ENCODE measurements at regions not wholly inside any gene's neighbourhood (a gene's known extent, or its start where the extent isn't known, plus 50 kb on each side); places are given as distances from the start of the nearest gene placed in this dataset.

DNA sequence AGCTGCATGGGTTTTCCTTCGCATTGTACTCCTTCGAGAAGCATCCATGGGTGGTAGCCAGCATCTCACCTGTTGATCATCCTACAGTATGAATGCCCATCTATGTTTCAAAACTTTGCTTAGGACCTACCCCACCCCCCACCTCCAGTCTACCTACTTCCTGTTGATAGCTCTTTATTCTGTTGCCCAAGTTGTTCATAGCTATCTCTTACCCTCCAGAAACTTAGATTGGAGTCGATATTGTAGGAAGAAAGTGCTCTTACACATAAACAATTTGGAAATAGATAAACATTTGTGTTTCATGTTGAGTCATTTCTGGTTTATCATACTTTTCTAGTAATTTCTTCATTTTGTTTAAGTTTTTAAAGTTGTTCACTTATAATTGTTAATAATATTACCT lies 90.1 kb downstream of the FAS start:
- no peak for TF ChIP-seq SIN3A (IDR thresholded peaks at IDR 0.05; ENCODE audit: borderline replicate concordance, insufficient read depth, low read length)
- TF ChIP-seq, protein P1, sequence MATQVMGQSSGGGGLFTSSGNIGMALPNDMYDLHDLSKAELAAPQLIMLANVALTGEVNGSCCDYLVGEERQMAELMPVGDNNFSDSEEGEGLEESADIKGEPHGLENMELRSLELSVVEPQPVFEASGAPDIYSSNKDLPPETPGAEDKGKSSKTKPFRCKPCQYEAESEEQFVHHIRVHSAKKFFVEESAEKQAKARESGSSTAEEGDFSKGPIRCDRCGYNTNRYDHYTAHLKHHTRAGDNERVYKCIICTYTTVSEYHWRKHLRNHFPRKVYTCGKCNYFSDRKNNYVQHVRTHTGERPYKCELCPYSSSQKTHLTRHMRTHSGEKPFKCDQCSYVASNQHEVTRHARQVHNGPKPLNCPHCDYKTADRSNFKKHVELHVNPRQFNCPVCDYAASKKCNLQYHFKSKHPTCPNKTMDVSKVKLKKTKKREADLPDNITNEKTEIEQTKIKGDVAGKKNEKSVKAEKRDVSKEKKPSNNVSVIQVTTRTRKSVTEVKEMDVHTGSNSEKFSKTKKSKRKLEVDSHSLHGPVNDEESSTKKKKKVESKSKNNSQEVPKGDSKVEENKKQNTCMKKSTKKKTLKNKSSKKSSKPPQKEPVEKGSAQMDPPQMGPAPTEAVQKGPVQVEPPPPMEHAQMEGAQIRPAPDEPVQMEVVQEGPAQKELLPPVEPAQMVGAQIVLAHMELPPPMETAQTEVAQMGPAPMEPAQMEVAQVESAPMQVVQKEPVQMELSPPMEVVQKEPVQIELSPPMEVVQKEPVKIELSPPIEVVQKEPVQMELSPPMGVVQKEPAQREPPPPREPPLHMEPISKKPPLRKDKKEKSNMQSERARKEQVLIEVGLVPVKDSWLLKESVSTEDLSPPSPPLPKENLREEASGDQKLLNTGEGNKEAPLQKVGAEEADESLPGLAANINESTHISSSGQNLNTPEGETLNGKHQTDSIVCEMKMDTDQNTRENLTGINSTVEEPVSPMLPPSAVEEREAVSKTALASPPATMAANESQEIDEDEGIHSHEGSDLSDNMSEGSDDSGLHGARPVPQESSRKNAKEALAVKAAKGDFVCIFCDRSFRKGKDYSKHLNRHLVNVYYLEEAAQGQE (IDR thresholded peaks at IDR 0.05; ENCODE audit: insufficient read depth in 1 of 2, low read depth in 2 of 2, low read length in 2 of 2): no peak

Data from PFSK-1 (cell line).